ENCODE measurements at regions not wholly inside any gene's neighbourhood (a gene's known extent, or its start where the extent isn't known, plus 50 kb on each side); places are given as distances from the start of the nearest gene placed in this dataset.

DNA sequence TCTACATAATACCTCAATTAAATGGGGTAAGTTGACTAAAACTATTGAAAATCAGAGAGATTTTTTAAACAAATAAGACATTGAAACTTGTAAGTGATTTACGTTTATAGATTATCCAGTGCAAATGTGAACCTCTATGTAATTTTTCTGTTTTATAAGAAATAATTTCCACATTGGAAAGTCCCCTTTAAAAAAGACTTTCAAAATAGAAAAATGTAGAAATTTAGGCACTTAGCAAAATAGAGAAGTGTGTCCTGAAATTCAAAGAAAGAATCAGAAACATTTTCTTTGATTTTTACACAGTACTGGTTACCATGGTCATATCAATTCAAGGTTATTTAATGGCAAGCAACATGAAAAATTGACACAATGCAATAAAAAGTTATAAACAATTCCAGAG lies 290.9 kb upstream of the GPR149 start:
- Histone ChIP-seq H3K4me2 (ENCODE audit: insufficient read depth, low read length) (no peak overlapping the region), H3K27me3 (ENCODE audit: insufficient read depth, low read length, poor library complexity) (no peaks in the 10 kb centered on the region), H3K9me3 (ENCODE audit: insufficient read depth, low read length, severe bottlenecking) (no peaks in the 10 kb centered on the region), H3K4me1 (ENCODE audit: insufficient read depth, low read length) (no peaks in the 10 kb centered on the region), H3K27ac (ENCODE audit: low read length) (no peak overlapping the region), H3K4me3 (ENCODE audit: low read depth in 1 of 2, low read length in 2 of 2) (no peak overlapping the region), H4K20me1 (ENCODE audit: insufficient read depth, low read length) (no peaks in the 10 kb centered on the region), H3K36me3 (ENCODE audit: insufficient read depth, low read length) (no peaks in the 10 kb centered on the region), H3K9ac (ENCODE audit: low read depth, low read length) (no peak overlapping the region), H3K79me2 (ENCODE audit: insufficient read depth, low read length) (no peaks in the 10 kb centered on the region), H2AFZ (ENCODE audit: low read depth, low read length) (no peak overlapping the region)
- ATAC-seq (ENCODE audit: insufficient read depth, low read depth) (no peak), DNase-seq (no peak)
- TF ChIP-seq EZH2 (IDR thresholded peaks at IDR 0.05; ENCODE audit: borderline replicate concordance, low read depth, low read length, severe bottlenecking), result no peak
- TF ChIP-seq, protein P1, sequence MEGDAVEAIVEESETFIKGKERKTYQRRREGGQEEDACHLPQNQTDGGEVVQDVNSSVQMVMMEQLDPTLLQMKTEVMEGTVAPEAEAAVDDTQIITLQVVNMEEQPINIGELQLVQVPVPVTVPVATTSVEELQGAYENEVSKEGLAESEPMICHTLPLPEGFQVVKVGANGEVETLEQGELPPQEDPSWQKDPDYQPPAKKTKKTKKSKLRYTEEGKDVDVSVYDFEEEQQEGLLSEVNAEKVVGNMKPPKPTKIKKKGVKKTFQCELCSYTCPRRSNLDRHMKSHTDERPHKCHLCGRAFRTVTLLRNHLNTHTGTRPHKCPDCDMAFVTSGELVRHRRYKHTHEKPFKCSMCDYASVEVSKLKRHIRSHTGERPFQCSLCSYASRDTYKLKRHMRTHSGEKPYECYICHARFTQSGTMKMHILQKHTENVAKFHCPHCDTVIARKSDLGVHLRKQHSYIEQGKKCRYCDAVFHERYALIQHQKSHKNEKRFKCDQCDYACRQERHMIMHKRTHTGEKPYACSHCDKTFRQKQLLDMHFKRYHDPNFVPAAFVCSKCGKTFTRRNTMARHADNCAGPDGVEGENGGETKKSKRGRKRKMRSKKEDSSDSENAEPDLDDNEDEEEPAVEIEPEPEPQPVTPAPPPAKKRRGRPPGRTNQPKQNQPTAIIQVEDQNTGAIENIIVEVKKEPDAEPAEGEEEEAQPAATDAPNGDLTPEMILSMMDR (IDR thresholded peaks at IDR 0.05; ENCODE audit: borderline replicate concordance, extremely low read depth, low read length, poor library complexity, severe bottlenecking), result no peak

DNA sequence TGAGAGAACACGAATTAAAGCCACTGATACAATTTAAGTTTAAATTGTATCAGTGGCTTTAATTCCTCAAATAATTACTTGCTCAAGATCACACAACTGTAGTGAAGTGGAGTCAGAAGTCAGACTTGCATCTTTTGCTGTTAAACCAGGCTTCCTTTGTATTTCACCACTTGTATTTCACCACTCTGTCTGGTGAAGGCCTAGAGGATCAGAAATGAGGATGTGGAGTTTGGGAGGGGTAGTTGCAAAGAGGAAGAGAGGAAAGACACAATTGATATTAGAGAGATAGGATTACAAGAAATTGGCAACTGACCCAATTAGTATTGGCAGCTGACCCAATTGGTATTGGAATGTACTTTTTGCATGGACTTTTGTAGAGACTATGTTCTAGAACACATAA lies 288.1 kb upstream of the GPR149 start:
- no peak for TF ChIP-seq EZH2 (IDR thresholded peaks at IDR 0.05; ENCODE audit: borderline replicate concordance, low read depth, low read length, severe bottlenecking)
- TF ChIP-seq, protein P1 (IDR thresholded peaks at IDR 0.05; ENCODE audit: borderline replicate concordance, extremely low read depth, low read length, poor library complexity, severe bottlenecking), result no peak
- H3K27ac ChIP-seq (ENCODE audit: low read length), result no peak overlapping the region

DNA sequence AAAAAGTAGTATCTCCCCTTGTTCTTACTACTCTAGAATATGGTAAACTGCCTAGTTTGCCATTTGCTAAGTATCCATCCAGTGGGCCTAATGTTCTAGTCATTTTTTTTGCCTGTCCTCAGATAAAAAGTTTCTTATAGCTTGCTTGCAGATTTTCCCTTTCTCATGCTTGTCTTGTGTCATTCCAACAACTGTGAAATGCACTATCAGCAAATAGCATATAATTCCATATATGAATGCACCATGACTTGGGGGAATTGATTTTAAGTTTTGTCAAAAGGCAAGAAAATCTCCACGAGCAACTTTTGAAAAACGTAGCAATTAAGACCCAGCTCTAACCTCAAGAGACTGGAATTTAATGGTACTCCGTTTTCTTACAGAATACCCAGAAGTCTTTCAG lies 286.2 kb upstream of the GPR149 start:
- no peaks in the 10 kb centered on the region for H3K36me3 ChIP-seq (ENCODE audit: insufficient read depth, low read length)
- no peaks in the 10 kb centered on the region for H3K27me3 ChIP-seq (ENCODE audit: insufficient read depth, low read length, poor library complexity)
- TF ChIP-seq, protein P1 (IDR thresholded peaks at IDR 0.05; ENCODE audit: borderline replicate concordance, extremely low read depth, low read length, poor library complexity, severe bottlenecking), result no peak
- no peak for TF ChIP-seq EZH2 (IDR thresholded peaks at IDR 0.05; ENCODE audit: borderline replicate concordance, low read depth, low read length, severe bottlenecking)
- no peak overlapping the region for H3K4me3 ChIP-seq (ENCODE audit: low read depth in 1 of 2, low read length in 2 of 2)
- H3K27ac ChIP-seq (ENCODE audit: low read length), result no peak overlapping the region
- H3K4me2 ChIP-seq (ENCODE audit: insufficient read depth, low read length), result no peak overlapping the region
- no peaks in the 10 kb centered on the region for H3K79me2 ChIP-seq (ENCODE audit: insufficient read depth, low read length)
- H3K9ac ChIP-seq (ENCODE audit: low read depth, low read length), result no peak overlapping the region
- no peaks in the 10 kb centered on the region for H4K20me1 ChIP-seq (ENCODE audit: insufficient read depth, low read length)
- ATAC-seq (ENCODE audit: insufficient read depth, low read depth) (no peak), DNase-seq (no peak)
- no peaks in the 10 kb centered on the region for H3K4me1 ChIP-seq (ENCODE audit: insufficient read depth, low read length)
- no peaks in the 10 kb centered on the region for H3K9me3 ChIP-seq (ENCODE audit: insufficient read depth, low read length, severe bottlenecking)
- H2AFZ ChIP-seq (ENCODE audit: low read depth, low read length), result no peak overlapping the region

More for the DNA sequence above, 288.1 kb upstream of the GPR149 start:
- no peak for ATAC-seq (ENCODE audit: insufficient read depth, low read depth)
- no peaks in the 10 kb centered on the region for H3K9me3 ChIP-seq (ENCODE audit: insufficient read depth, low read length, severe bottlenecking)
- no peak overlapping the region for H3K4me2 ChIP-seq (ENCODE audit: insufficient read depth, low read length)
- H3K9ac ChIP-seq (ENCODE audit: low read depth, low read length), result no peak overlapping the region
- H3K36me3 ChIP-seq (ENCODE audit: insufficient read depth, low read length), result no peaks in the 10 kb centered on the region
- no peaks in the 10 kb centered on the region for H3K4me1 ChIP-seq (ENCODE audit: insufficient read depth, low read length)
- no peaks in the 10 kb centered on the region for H4K20me1 ChIP-seq (ENCODE audit: insufficient read depth, low read length)
- no peak overlapping the region for H2AFZ ChIP-seq (ENCODE audit: low read depth, low read length)
- H3K4me3 ChIP-seq (ENCODE audit: low read depth in 1 of 2, low read length in 2 of 2), result no peak overlapping the region
- H3K27me3 ChIP-seq (ENCODE audit: insufficient read depth, low read length, poor library complexity), result no peaks in the 10 kb centered on the region
- no peaks in the 10 kb centered on the region for H3K79me2 ChIP-seq (ENCODE audit: insufficient read depth, low read length)
- no peak for DNase-seq

DNA sequence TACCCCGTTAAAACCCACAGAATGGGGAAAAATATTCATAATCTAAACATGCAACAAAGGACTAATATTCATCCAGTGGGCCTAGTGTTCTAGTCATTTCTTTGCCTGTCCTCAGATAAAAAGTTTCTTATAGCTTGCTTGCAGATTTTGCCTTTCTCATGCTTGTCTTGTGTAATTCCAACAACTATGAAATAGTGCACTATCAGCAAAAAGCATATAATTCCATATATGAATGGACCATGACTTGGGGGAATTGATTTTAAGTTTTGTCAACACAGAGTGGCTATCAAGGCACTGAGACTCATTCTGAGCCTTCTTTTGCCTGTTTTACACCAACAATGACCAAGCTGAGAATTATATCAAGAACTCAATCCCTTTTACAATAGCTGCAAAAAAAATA lies 278.6 kb upstream of the GPR149 start:
- H2AFZ ChIP-seq (ENCODE audit: low read depth, low read length), result no peak overlapping the region
- H3K4me3 ChIP-seq (ENCODE audit: low read depth in 1 of 2, low read length in 2 of 2), result no peak overlapping the region
- no peaks in the 10 kb centered on the region for H3K4me1 ChIP-seq (ENCODE audit: insufficient read depth, low read length)
- H4K20me1 ChIP-seq (ENCODE audit: insufficient read depth, low read length), result no peaks in the 10 kb centered on the region
- H3K9ac ChIP-seq (ENCODE audit: low read depth, low read length), result no peak overlapping the region
- H3K4me2 ChIP-seq (ENCODE audit: insufficient read depth, low read length), result no peak overlapping the region
- H3K27ac ChIP-seq (ENCODE audit: low read length), result no peak overlapping the region
- TF ChIP-seq, protein P1 (IDR thresholded peaks at IDR 0.05; ENCODE audit: borderline replicate concordance, extremely low read depth, low read length, poor library complexity, severe bottlenecking), result no peak
- no peak for TF ChIP-seq EZH2 (IDR thresholded peaks at IDR 0.05; ENCODE audit: borderline replicate concordance, low read depth, low read length, severe bottlenecking)
- ATAC-seq (ENCODE audit: insufficient read depth, low read depth) (no peak), DNase-seq (no peak)
- no peaks in the 10 kb centered on the region for H3K36me3 ChIP-seq (ENCODE audit: insufficient read depth, low read length)
- no peaks in the 10 kb centered on the region for H3K79me2 ChIP-seq (ENCODE audit: insufficient read depth, low read length)
- H3K27me3 ChIP-seq (ENCODE audit: insufficient read depth, low read length, poor library complexity), result no peaks in the 10 kb centered on the region
- H3K9me3 ChIP-seq (ENCODE audit: insufficient read depth, low read length, severe bottlenecking), result no peaks in the 10 kb centered on the region
